ENCODE measurements at regions not wholly inside any gene's neighbourhood (a gene's known extent, or its start where the extent isn't known, plus 50 kb on each side); places are given as distances from the start of the nearest gene placed in this dataset.

DNA sequence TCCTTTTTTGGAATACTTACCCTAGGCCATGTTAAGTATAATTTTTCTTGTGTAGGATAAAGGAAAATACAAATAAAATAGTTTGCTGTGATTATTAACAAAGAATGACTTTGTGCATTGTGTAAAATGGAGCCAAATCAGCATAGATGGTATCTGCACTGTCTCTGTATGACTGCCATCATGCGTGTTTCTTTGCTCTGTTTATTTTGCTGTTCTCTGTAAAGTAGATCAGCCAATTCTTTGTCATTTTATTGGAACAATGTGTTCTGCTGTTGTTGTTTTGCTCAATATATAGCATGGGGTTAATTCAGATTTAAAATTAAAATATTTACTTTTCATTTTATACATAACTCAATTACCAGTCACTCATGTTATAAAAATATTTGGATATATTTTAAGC is 181.3 kb upstream of the UBE2E3 start:
- TF ChIP-seq, protein P1, sequence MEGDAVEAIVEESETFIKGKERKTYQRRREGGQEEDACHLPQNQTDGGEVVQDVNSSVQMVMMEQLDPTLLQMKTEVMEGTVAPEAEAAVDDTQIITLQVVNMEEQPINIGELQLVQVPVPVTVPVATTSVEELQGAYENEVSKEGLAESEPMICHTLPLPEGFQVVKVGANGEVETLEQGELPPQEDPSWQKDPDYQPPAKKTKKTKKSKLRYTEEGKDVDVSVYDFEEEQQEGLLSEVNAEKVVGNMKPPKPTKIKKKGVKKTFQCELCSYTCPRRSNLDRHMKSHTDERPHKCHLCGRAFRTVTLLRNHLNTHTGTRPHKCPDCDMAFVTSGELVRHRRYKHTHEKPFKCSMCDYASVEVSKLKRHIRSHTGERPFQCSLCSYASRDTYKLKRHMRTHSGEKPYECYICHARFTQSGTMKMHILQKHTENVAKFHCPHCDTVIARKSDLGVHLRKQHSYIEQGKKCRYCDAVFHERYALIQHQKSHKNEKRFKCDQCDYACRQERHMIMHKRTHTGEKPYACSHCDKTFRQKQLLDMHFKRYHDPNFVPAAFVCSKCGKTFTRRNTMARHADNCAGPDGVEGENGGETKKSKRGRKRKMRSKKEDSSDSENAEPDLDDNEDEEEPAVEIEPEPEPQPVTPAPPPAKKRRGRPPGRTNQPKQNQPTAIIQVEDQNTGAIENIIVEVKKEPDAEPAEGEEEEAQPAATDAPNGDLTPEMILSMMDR (conservative IDR thresholded peaks at IDR 0.05): no peak
- no peak for TF ChIP-seq EZH2 (IDR thresholded peaks at IDR 0.05; ENCODE audit: low read depth)
